Liver (tissue), 8 donors: ENCODE measurements at regions not wholly inside any gene's neighbourhood (a gene's known extent, or its start where the extent isn't known, plus 50 kb on each side); places are given as distances from the start of the nearest gene placed in this dataset.

Experiments used
- DNase-seq: peaks from one replicate; pipeline ENCODE4 v3.0.0-alpha.2; 2017; ENCODE audit warnings: low spot score
- H3K27ac ChIP-seq, 2 donors: one replicate each; pipeline ENCODE4 v1.7.0; 2013; ENCODE audit warnings: inconsistent platforms in 2 of 2, low read length in 2 of 2, control low read depth in 1 of 2, low read depth in 1 of 2, mild to moderate bottlenecking in 1 of 2
- H3K27me3 ChIP-seq, 4 donors: one replicate each; pipeline versions ENCODE4 v1.6.1 to v1.7.0; 2013; ENCODE audit warnings: low read length in 3 of 4, inconsistent platforms in 1 of 4, mild to moderate bottlenecking in 1 of 4, moderate library complexity in 1 of 4; ENCODE audit not compliant: control insufficient read depth in 4 of 4, insufficient read depth in 4 of 4
- H3K36me3 ChIP-seq, 4 donors: one replicate each; pipeline versions ENCODE4 v1.6.1 to v1.7.0; 2013; ENCODE audit warnings: low read length in 3 of 4, mild to moderate bottlenecking in 3 of 4, low read depth in 1 of 4, moderate library complexity in 1 of 4; ENCODE audit not compliant: control insufficient read depth in 4 of 4, insufficient read depth in 3 of 4
- H3K4me1 ChIP-seq, 4 donors: one replicate each; pipeline versions ENCODE4 v1.6.1 to v1.7.0; 2013; ENCODE audit warnings: low read length in 3 of 4, mild to moderate bottlenecking in 3 of 4, moderate library complexity in 1 of 4; ENCODE audit not compliant: control insufficient read depth in 4 of 4, insufficient read depth in 4 of 4
- H3K4me3 ChIP-seq, 3 donors: one replicate each; pipeline versions ENCODE4 v1.6.1 to v1.7.0; 2013; ENCODE audit warnings: low read length in 3 of 3, control low read depth in 1 of 3, low read depth in 1 of 3, mild to moderate bottlenecking in 1 of 3
- H3K9ac ChIP-seq, 2 donors: one replicate each; pipeline ENCODE4 v1.7.0; 2013; ENCODE audit warnings: low read length in 2 of 2, mild to moderate bottlenecking in 2 of 2, moderate library complexity in 2 of 2, control low read depth in 1 of 2, low read depth in 1 of 2
- H3K9me3 ChIP-seq, 4 donors: one replicate each; pipeline versions ENCODE4 v1.6.1 to v1.7.0; 2013; ENCODE audit warnings: low read length in 3 of 4; ENCODE audit not compliant: control insufficient read depth in 4 of 4
- ATF3 ChIP-seq: IDR thresholded peaks from 2 replicates; pipeline ENCODE4 v1.6.1; 2016; ENCODE audit warnings: antibody characterized with exemption
- CTCF ChIP-seq: fragments of 150-350 bp; IDR thresholded peaks from 2 replicates; pipeline ENCODE4 v1.5.1; 2017; ENCODE audit warnings: improper control_type of control experiment, low read depth, low read length; ENCODE audit not compliant: missing input control
- EGR1 ChIP-seq, 2 donors: IDR thresholded peaks; 2 replicates each; pipeline ENCODE4 v1.6.1; 2016 to 2018; ENCODE audit warnings: antibody characterized with exemption in 2 of 2, low read depth in 2 of 2
- FOXA1 ChIP-seq: IDR thresholded peaks from 2 replicates; pipeline ENCODE4 v1.6.1; 2016; ENCODE audit warnings: antibody characterized with exemption
- FOXA2 ChIP-seq: IDR thresholded peaks from 2 replicates; pipeline ENCODE4 v1.6.1; 2016; ENCODE audit warnings: antibody characterized with exemption
- HNF4A ChIP-seq, 2 donors: conservative IDR thresholded peaks; 2 replicates each; pipeline ENCODE4 v1.6.1; 2016; ENCODE audit warnings: antibody characterized with exemption in 2 of 2, mild to moderate bottlenecking in 2 of 2
- JUND ChIP-seq, 2 donors: IDR thresholded peaks; 2 replicates each; pipeline ENCODE4 v1.6.1; 2016; ENCODE audit warnings: antibody characterized with exemption in 2 of 2
- MAX ChIP-seq: IDR thresholded peaks from 2 replicates; pipeline ENCODE4 v1.6.1; 2016; ENCODE audit warnings: antibody characterized with exemption
- NR2F2 ChIP-seq: IDR thresholded peaks from 2 replicates; pipeline ENCODE4 v1.6.1; 2016; ENCODE audit warnings: antibody characterized with exemption
- RXRA ChIP-seq, 2 donors: IDR thresholded peaks; 2 replicates each; pipeline ENCODE4 v1.6.1; 2017 to 2018; ENCODE audit warnings: antibody characterized with exemption in 2 of 2, mild to moderate bottlenecking in 1 of 2
- SP1 ChIP-seq: IDR thresholded peaks from 2 replicates; pipeline ENCODE4 v1.6.1; 2018; ENCODE audit warnings: antibody characterized with exemption, mild to moderate bottlenecking
- TAF1 ChIP-seq: conservative IDR thresholded peaks from 2 replicates; pipeline ENCODE4 v1.6.1; 2016; ENCODE audit warnings: antibody characterized with exemption, mild to moderate bottlenecking
- YY1 ChIP-seq: IDR thresholded peaks from 2 replicates; pipeline ENCODE4 v1.6.1; 2016; ENCODE audit warnings: antibody characterized with exemption, mild to moderate bottlenecking
- ZBTB33 ChIP-seq: IDR thresholded peaks from 2 replicates; pipeline ENCODE4 v1.6.1; 2016; ENCODE audit warnings: antibody characterized with exemption
- WGBS: extraction: QIAGEN DNeasy Blood & Tissue Kit; methylation state at CpG from one replicate; pipeline ENCODE4 v1.1.7; 2013; 5-methylcytosine and 5-hydroxymethylcytosine counted together
- TF ChIP-seq, protein P1 (sequence below): IDR thresholded peaks from 2 replicates; pipeline ENCODE4 v1.6.1; 2016; ENCODE audit warnings: antibody characterized with exemption, mild to moderate bottlenecking
- donor health status: healthy.
- donor health status: healthy.
- donor health status: healthy.
- donor health status: healthy.
- donor health status: healthy.

GRCh38 chrX:79630033-79631009, 263.2 kb upstream of the ITM2A start:
- no peak for TF ChIP-seq HNF4A (conservative IDR thresholded peaks at IDR 0.05)
- no peak for TF ChIP-seq ATF3
- no peak for TF ChIP-seq NR2F2
- no peak for TF ChIP-seq CTCF
- no peak for TF ChIP-seq JUND (IDR thresholded peaks at IDR 0.05)
- TF ChIP-seq YY1 = no peak
- TF ChIP-seq FOXA2 = no peak
- no peak for TF ChIP-seq TAF1
- TF ChIP-seq FOXA1 = no peak
- TF ChIP-seq SP1 = no peak
- TF ChIP-seq MAX = no peak
- TF ChIP-seq EGR1 (IDR thresholded peaks at IDR 0.05; ENCODE audit: low read depth in 2 of 2) = no peak
- TF ChIP-seq ZBTB33 = no peak
- TF ChIP-seq, protein P1, sequence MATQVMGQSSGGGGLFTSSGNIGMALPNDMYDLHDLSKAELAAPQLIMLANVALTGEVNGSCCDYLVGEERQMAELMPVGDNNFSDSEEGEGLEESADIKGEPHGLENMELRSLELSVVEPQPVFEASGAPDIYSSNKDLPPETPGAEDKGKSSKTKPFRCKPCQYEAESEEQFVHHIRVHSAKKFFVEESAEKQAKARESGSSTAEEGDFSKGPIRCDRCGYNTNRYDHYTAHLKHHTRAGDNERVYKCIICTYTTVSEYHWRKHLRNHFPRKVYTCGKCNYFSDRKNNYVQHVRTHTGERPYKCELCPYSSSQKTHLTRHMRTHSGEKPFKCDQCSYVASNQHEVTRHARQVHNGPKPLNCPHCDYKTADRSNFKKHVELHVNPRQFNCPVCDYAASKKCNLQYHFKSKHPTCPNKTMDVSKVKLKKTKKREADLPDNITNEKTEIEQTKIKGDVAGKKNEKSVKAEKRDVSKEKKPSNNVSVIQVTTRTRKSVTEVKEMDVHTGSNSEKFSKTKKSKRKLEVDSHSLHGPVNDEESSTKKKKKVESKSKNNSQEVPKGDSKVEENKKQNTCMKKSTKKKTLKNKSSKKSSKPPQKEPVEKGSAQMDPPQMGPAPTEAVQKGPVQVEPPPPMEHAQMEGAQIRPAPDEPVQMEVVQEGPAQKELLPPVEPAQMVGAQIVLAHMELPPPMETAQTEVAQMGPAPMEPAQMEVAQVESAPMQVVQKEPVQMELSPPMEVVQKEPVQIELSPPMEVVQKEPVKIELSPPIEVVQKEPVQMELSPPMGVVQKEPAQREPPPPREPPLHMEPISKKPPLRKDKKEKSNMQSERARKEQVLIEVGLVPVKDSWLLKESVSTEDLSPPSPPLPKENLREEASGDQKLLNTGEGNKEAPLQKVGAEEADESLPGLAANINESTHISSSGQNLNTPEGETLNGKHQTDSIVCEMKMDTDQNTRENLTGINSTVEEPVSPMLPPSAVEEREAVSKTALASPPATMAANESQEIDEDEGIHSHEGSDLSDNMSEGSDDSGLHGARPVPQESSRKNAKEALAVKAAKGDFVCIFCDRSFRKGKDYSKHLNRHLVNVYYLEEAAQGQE = no peak
- TF ChIP-seq RXRA (IDR thresholded peaks at IDR 0.05) = no peak
- H3K4me3 ChIP-seq = no peak overlapping the region
- H3K27ac ChIP-seq = no peak overlapping the region
- H3K4me1 ChIP-seq = no peaks in the 10 kb centered on the region
- WGBS = 65% methylated on average over 5 of the region's 5 CpGs
- no peaks in the 10 kb centered on the region for H3K36me3 ChIP-seq
- H3K27me3 ChIP-seq = no peaks in the 10 kb centered on the region
- H3K9me3 ChIP-seq = no peaks in the 10 kb centered on the region
- H3K9ac ChIP-seq = no peak overlapping the region
- no peak for DNase-seq
